HG03139 (cell line): ENCODE measurements at regions not wholly inside any gene's neighbourhood (a gene's known extent, or its start where the extent isn't known, plus 50 kb on each side); places are given as distances from the start of the nearest gene placed in this dataset.

ENCODE experiments used
- ATAC-seq: cut with Tn5 transposase; IDR thresholded peaks from one replicate; pipeline ENCODE4 v1.9.1; 2021; ENCODE audit not compliant: unreplicated experiment

DNA sequence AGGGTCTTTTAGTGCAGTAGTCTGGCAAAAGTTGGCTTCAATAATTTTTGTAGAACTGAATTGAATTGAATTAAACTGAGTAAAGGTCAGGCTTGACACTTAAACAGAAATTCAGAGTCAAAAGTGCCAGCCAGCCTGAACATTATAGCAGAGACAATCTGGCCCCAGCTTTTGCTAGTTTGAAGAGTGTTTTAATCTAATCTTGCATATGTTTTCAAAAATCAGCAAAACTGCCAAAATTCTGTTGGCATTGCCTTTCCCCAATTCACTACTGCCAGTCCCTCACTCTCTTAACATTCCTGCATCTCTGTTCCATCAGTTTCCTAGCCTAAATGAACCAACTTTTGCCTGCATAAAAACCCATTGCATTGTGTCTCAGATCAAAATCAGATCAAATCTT, 403.8 kb downstream of the NUF2 start:
- no peak for ATAC-seq

DNA sequence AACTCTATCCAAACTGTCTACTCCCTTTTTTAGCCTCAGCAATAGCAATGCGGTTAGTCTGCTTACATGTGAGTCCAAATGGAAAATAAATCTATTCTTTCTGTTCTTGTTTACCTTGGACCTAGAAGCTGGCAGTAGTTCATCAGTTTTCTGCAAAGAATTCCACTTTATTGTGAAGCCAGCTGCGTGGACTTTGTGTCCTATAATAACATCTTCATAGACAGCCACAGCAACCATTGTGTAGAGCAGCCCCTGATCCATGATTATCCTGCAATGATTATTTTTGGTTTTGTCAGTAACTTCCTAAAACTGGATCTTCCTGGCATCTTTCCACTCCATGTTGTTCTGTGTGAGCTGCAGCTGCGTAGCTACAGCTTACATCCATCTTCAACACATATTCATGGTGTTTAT, 408.7 kb downstream of the NUF2 start:
- no peak for ATAC-seq

DNA sequence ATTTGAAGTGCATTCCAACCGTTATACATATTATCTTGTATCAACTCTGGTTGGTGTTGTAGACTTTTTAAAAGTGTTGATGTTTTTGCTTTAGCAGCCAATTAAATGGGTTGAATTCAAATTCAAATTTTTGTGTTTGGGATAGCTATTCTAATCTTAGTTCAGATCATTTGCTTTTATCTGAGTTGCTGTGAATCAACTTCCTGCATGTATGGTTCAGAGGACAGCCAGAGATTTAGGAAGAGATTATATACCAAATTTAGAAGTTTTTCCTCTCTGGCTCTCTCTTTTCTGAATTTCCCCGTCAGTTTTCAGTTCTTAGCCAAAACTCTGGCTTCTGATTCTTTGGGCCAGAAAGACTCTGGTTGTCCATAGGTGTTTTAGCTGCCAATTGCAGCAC, 415.5 kb downstream of the NUF2 start:
- no peak for ATAC-seq

DNA sequence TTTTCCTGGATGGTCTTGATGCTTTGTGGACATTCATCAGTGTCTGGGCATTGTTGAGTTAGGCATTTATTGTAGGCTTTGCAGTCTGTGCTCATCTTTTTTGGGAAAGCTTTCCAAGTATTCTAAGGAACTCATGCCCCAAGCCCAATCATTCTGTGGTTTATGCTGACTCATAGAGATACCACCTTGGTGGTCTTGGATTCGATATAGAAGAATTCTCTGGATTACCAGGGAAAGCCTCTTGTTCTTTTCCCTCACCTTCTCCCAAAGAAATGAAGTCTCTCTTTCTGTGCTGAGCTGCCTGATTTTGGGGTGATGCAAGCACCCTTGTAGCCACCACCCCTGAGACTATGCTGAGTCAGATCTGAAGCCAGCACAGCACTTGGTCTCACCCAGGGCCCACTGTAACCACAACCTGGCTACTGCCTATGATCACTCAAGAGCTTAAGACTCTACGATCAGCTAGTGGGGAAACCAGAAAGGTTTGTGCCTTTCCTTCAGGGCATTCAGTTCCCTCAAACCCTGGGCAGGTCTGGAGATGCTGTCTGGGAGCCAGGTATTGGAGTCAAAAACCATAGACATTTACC, 422.6 kb downstream of the NUF2 start:
- no peak for ATAC-seq

DNA sequence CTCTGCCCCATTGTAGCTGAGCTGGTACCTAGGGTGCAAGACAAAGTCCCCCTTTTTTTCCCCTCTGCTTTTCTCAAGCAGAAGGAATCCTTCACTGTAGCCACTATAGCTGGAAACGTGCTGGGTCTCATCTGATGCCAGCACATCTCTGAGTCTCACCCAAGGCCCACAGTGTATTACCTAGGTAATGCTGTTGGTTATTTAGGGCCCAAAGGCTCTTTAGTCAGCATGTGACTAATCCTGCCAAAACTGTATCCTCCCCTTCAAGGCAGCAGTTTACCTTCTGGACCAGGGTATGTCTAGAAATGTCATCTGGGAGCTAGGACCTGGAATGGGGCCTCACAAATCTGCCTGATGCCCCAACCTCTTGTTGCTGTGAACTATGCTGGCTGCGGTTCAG, 423.4 kb downstream of the NUF2 start:
- no peak for ATAC-seq

DNA sequence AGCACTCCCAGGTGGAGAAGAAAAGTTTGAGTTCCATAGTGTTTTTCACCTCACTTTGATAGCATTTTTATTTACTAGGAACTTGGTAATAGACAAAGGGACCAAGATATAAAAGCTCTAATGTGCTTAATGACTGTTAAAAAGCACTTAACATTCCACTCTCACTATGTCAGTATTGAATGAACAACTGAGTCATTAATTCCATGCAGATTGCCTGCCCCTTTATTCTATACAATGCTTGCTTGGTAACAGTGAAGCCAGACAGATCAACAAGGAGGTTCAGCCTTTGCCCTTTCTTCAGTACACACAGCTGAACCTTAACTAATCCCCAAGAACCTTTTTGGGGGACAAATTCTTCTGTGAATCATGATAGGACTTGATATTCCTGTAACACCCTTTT, 425.5 kb downstream of the NUF2 start:
- ATAC-seq = no peak

DNA sequence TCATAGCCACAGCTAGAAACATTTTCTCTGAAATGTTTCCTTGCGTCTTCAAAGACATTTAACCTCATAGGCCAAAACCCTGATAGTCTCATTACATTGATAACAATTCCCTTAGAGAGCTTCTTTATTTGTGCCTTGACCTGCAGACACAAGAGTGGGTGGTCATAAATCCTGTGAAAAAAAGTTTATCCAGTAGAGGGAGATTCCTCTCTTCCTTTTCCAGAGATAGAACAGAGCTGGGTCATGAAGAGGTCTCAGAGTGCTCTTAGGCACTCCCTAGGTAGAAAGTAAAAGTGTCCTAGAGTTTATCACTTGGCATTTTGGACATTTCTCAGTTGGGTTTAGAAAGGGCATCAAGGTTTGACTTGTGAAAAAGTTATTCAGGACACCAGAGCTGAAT, 426.1 kb downstream of the NUF2 start:
- ATAC-seq = no peak

DNA sequence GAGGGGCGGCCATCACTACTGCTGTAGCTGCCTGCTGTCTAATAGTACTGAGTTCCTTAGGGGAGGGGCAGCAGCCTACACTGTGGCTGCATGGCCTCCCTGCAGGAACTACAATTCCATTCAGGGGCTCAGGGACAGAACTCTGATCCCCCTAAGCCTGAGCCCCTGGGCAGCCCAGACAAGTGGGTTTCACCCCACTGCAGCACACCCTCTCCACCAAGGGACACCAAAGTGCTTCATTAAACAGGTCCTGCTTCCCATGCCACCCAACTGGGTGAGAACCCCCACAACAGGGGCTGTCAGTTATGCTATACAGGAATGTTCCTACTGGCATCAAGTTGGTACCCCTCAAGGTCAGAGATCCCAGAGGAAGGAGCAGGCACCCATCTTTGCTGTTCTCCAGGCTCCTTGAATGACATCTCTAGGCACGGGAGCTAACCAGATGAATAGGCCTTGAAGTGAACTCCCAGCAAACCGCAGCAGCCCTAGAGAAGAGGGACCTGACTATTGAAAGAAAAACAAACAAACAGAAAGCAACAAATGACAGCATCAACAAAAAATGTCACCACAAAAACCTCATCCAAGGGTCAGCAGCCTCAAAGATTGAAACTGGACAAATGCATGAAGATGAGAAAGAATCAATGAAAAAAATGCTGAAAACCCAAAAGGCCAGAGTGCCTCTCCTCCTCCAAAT, 437.4 kb downstream of the NUF2 start:
- no peak for ATAC-seq

DNA sequence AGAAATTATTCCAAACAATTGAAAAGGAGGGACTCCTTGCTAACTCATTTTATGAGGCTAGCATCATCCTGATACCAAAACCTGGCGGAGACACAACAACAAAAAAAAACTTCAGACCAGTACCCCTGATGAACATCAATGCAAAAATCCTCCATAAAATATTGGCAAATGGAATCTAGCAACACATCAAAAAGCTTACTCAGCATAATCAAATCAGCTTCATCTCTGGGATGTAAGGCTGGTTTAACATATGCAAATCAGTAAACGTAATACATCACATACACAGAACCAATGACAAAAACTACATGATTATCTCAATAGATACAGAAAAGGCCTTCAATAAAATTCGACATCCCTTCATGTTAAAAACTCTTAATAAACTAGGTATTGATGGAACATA, 440.1 kb downstream of the NUF2 start:
- ATAC-seq = no peak

DNA sequence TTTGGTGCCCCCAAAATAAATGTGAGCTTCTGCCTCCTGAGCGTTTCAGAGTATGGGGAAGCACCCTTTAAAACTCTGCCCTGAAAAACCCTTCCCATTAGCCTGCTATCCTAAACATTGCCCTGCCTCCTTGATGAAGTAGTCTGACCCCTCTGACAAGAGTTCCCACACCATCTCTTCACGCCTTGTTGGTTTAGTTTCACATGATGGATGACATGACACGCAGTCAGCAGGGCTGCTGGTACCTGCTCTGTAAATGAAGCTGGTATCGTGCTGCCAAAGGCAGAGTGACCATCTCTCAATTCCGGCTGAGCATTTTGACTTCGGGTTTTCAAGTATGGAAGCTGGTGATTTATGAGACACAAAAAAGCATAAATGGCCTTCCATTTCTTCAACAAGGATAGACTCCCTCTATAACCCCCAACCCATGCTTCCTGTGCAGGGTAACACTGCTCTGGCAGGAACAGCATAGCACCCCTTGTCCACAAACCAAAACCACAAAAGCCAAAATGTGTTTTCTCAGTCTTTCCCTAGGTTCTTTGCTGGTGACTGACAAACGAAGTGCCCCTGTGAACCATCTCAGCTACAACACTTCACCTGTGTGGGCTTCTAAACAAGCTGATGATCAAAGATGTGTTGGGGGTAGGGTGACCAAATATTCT, 444.6 kb downstream of the NUF2 start:
- ATAC-seq = no peak

DNA sequence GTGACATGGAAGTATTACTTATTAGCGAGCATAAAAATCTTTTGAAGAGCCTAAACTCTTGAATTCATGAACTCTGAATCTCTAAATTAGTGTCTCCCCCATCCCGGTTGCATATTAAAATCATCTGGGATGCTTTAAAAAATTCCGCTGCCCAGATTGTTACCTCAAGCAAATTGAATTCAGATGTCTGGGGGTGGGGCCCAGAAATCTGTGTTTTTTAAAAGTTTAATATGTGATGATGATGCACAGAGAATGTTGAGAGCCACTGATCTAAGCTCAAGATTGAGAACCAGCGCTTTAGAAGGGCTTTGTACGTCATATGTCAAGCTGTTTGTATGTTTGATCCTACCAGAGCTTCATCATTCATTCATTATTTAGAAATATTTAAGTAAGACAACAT, 446.8 kb downstream of the NUF2 start:
- no peak for ATAC-seq

DNA sequence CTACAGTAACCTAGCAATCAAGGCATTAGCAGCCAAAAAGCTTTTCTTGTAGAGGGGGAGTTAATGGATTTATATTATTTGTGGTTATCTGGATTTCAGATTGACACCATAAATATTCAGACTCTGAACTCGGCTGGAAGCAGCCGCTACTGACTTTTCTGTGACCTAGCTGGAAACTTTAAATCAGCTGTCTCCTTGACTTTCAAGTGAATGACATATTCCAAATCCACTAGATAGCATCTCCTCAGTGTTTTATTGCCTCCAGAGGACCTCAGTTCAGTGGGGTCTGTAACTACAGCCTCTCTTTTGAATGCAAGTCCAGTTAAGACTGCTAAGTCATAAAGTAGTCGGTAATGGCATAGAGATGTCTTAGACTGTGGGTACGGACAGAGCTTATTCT, 448.5 kb downstream of the NUF2 start:
- ATAC-seq = no peak

DNA sequence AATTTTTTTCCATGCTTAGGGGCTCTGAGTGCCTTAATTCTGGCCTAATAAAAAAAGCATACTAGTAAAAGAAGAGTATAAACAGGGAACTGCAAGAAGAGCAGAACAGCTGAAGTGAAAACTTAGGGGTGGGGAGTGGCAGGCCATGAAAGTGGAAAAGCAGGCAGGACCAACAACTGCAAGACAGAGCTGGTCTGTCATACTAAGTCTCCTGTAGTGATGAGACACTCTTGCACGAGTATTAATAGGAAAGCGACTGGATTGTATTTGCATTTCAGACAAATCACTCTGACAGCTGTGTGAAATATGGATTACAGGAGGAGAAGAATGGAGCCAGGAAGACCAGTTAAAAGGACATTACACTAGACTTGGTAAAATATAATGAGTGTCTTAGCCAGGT, 449.9 kb downstream of the NUF2 start:
- no peak for ATAC-seq

DNA sequence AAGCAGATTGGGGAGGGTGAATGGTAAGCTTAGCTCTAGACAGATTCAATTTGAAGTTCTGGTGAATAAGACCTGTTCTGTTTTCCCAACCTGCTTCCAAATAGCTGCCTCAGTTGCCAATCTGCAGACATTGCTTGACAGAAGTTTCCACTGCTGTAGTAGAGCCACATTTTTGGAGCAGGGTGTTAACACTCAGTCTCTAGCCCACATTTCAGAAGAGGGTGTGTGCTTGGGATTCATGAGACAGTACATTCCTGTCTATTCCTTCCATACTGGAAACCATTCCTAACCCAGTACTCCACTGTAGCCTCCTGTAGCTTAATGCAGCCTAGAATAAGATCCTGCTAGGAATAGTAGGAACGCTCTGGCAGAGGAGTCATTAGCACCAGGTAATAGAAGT, 450.5 kb downstream of the NUF2 start:
- no peak for ATAC-seq

DNA sequence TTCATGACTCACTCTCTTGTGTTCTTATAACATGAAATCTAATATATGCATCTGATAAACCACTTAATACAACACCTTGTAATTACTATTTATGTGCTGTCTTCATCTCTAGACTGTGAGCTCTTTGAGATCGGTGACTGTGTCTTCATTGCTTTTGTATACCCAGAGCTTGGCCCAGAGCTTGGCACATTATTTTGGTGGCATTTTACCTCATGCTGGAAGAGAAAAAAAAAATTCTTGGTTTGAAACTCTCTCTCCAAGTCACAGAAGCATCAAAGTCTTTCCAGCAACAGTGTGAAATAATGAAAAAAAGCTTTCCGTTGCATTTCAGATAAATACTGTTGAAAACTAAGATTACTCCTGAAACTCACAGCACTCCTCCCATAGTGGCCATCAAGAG, 451.6 kb downstream of the NUF2 start:
- no peak for ATAC-seq

DNA sequence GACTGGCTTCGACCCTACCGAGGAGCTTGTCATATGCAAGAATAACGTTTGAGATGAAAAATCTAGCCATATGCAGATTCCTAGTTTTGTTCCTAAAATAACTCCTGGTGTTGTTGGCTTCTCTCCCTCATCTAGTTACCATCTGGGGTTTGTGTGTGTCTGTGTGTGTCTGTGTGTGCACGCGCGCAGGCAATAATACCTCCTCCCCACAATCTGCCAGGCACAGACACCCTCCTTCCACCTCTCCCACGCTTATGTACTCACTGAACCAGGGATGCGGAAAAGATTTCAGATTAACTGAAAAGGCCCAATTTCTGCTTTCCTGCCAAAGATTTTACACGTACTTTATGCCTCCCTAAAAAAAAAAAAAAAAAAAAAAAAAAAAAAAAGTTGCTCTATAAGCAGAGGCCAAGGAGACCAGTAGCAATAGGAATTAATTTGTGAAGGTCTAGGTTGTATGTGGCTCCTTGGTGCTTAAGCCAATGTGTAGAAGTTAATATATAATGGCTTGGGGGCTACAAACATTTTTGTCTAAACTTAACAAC, 452.7 kb downstream of the NUF2 start:
- ATAC-seq = no peak

DNA sequence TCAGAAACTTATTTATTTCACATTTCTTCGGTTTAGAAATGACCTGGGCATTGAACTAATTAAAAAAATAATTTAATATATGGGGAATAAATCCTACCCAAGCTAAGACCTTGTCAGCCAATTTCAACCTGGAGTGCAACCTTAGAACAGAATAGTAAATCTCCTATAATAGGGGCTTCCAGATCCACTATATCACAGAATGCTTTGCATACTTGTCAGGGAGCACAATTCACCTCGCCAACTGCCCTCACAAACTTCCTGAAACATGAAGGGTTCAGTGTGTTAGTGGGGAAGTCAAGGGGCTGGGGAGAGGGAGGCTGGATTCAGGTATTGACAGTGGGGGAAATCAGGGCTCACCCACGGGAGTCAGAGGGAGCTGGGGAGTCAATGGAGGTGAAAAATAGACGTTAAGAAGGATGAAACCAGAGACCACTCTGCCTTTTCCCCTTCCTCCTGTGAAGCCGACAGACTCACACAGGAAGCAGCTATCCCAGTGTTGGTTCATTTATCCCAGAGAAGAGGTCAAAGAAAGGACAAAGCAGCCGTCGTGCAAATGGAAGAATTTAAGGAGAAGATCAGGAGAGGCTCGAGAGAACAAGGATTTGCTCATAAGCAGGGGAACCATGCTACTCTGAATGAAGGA, 453.3 kb downstream of the NUF2 start:
- no peak for ATAC-seq

DNA sequence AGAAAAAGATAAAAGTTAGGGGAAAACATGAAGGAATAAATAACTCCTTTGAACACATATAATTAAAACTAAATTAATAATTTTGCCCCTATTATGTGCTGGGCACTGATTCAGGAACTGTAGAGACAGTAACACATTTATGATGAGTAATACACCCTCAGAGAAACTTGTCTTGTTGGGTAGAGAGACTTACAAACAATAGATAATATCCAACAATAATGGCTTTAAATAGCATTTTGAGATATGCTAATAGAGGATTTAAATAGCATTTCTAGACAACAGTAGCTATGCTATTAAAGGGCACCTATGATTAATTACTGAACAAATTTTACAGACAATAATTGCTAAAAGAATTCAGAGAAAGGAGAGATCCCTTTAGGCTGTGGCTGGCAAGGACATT, 455.5 kb downstream of the NUF2 start:
- ATAC-seq = no peak

DNA sequence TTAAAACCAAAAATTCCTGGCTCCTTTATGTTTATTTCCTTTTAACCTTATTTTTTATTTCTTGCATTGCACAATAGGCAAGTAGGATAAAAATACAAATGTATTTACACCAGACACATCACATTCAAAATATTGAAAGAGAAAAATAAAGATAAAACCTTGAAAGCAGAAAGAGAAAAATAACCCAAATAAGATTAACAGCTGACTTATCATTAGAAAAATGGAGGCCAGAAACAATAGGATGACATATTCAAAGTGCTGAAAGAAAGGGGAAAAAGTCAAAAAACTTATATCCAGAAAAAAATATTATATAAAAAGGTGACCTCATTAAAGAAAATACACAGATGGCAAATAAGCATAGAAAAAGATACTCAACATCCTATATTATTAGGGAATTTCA, 459.4 kb downstream of the NUF2 start:
- no peak for ATAC-seq

DNA sequence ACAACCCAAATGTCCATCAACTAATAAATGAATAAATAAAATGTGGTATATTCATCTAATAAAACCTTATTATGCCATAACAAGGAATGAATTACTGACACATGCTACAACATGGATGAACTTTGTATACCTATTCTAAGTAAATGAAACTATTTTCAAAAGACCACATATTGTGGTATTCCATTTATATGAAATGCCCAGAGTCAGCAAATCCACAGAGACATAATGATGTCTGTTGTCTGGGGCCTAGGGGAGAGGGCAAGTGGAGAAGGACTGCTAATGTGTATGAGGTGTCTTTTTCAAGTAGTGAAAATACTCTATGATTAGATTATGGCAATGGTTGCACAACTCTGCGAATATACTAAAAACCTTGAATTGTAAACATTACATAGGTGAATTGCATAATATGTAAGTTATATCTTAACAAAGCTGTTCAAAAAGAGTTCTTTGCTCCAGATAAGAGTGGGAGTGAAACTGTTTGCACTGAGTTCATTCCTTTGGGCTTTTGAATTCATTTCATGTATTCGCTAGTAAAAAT, 464.2 kb downstream of the NUF2 start:
- ATAC-seq = no peak

DNA sequence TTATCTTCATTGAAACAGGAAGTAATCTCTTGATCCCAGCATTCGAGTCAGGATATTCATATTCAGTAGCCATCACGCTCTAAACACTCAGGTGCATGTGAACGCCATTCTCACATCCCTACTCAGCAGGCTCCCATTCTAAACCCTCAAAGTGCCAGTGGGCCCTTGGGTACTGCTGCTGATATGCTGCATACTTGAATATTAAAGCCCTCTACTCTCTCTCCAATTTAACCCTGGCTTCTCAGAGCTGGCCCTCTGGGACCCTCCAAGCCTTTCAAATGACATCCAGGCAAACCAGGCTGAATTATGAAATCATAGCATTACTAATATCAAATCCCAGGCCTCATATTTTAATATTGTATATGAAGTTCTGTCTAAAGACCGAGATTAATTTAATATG, 468.2 kb downstream of the NUF2 start:
- ATAC-seq = no peak

DNA sequence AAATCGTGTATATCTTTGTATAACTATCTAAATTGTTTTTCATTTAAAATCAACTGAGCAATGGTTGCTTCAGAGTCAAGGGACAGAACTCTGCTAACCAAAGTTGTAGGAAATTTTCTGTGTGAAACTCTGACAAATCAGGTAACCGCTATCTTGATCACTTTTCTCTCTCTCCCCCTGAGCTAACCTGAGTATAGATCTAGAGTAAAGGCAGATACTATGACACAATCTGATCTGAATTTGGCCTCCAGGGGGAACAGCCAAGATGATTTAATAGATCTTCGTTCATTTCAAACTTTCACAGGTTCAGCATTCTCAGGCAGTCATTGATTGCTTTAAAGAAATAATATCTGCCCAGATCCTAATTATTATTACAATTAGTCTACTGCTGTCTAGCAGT, 472.8 kb downstream of the NUF2 start:
- no peak for ATAC-seq
